ENCODE measurements at regions not wholly inside any gene's neighbourhood (a gene's known extent, or its start where the extent isn't known, plus 50 kb on each side); places are given as distances from the start of the nearest gene placed in this dataset.

DNA sequence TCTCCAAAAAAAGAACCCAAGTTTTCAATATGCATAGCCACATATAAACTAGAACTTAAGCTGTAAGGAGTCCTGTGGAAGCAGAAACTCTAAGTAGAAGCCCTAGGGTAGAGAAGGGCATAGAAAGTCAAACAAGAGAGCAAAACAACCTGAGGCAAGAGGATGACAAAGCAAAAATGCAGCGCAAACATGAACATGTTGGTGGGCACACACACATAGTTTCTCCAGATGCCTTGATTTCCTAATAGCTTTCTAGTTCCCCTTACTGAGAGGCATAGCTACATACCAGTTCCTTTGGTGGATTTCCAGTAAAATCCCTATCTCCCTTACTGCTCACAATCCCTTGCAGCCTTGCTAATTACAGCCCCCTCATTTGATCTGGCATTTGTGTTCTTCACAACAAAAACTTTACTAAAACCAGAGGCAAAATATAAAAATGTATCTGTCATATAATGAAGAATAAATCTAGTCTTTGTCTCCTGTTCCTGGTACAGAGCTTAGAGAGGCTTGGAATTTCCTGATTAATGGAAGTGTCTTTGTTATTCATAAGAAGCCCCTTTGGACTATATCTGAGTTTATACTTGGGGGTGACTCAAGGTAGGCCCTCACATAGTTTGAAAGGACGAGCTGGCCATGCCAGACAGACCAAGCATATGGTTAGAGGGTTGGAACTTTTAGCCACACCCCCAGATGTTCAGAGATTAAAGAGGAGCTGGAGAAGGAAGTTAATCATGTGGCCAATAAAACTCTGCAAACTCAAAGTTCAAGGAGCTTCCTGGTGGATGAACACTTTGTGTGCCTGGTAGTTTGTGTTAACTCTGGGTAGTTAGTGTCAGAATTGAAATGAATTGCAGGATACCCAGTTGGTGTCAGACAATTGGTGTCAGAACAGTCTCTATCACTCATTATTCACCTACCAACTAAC, 52.7 kb upstream of the ZCCHC13 start:
- no peak for DNase-seq
- peaks cover 0 to 8% (median 4%) of the 10 kb centered on the region in 3 donors for H3K27me3 Mint-ChIP-seq (ENCODE audit: low read depth in 3 of 3)
- peak overlapping the region in 2 of 6 donors; percentile 8 to 71 for H3K27ac Mint-ChIP-seq
- H3K36me3 Mint-ChIP-seq: no peaks in the 10 kb centered on the region
- peaks cover 0 to 5% of the 10 kb centered on the region in 2 donors for H3K4me1 Mint-ChIP-seq
- no peak overlapping the region for H3K4me3 Mint-ChIP-seq
- H3K9me3 Mint-ChIP-seq: no peaks in the 10 kb centered on the region

DNA sequence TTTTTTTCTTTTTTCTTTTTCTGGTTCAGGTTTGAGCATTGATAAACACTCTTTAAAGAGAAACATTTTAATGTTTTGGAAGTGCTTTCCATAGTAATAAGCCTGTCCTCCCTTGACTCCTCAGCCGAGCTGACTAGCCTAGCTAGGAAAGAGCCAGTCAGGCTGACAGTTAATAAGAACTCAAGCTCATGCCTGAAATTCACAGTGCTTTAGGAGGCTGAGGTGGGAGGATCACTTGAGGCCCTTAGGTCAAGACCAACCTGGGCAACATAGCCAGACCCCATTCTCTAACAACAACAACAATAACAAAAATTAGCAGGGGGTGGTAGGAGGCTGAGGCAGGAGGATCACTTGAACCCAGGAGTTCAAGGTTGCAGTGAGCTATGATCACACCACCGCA, 53.4 kb upstream of the ZCCHC13 start:
- Mint-ChIP-seq H3K4me3 (no peak overlapping the region), H3K27ac (peak overlapping the region in 1 of 6 donors; percentile 1), H3K9me3 (no peaks in the 10 kb centered on the region)

DNA sequence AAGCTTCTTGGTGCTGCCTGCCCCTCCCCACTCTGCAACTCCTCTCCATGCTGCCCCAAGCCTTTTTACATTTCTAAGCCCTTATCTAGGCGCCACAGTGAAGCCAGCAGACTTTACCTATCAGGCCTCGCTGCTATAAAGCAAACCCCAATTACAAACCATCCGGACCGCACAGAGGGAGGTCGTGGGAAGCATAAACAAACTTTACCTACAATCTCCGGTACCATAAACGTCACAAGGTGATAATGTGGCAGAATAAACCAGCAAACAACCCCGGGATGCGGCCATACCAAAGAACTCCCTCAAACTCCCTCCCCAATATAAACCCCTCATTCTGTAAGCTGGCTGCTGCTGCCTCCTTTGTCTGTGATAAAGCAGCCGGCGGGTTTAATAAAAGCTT, 54.0 kb upstream of the ZCCHC13 start:
- Mint-ChIP-seq H3K4me1 (peaks cover 0 to 5% of the 10 kb centered on the region in 2 donors), H3K9me3 (no peaks in the 10 kb centered on the region), H3K27me3 (ENCODE audit: low read depth in 3 of 3) (peaks cover 0 to 8% (median 4%) of the 10 kb centered on the region in 3 donors), H3K27ac (peak overlapping the region in 1 of 6 donors; percentile 32), H3K4me3 (no peak overlapping the region), H3K36me3 (no peaks in the 10 kb centered on the region)
- no peak for DNase-seq

More for the DNA sequence above, 53.4 kb upstream of the ZCCHC13 start:
- DNase-seq: no peak
- Mint-ChIP-seq H3K27me3 (ENCODE audit: low read depth in 3 of 3) (peaks cover 0 to 8% (median 4%) of the 10 kb centered on the region in 3 donors), H3K36me3 (no peaks in the 10 kb centered on the region), H3K4me1 (peaks cover 0 to 5% of the 10 kb centered on the region in 2 donors)

DNA sequence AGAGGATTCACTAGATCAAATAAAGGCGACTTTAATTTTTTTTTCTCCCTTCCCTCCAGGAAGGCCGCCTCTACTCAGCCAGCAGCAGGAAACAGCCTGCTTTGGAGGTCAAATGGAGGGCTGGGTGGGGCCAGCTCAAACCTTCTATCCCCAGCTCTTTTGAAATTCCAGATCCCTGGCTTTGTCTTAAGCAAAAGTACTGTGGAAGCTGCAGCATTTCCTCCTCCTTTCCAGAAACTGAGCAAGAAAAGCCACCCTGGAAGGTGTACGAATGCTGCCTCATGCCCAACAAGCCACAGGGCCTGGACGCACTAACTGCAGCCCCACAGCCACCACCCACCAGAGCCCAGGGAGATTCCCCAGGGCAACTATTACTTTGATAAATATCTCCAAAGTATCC, 55.1 kb upstream of the ZCCHC13 start:
- Mint-ChIP-seq H3K9me3 (no peaks in the 10 kb centered on the region), H3K27ac (no peak overlapping the region), H3K36me3 (no peaks in the 10 kb centered on the region), H3K4me1 (peaks cover 0 to 5% of the 10 kb centered on the region in 2 donors), H3K4me3 (no peak overlapping the region), H3K27me3 (ENCODE audit: low read depth in 3 of 3) (peaks cover 0 to 11% (median 4%) of the 10 kb centered on the region in 3 donors)
- DNase-seq: no peak

DNA sequence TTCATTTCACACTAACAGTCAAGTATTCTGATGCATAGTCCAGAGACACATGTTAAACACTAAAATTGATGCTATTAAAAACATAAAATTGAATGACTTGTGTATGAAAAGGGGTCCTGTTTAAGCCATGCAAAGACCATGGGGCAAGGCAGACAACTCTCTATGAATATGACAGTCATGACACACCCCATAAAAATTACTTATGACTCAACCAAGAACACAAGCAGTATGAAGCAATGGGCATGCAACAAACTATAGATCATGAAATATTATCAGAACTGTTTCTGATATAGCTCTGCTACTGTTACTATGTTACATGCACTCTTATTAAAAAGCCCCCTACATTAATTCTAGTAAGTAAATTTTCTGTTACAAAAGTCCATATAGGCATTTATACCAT, 57.5 kb upstream of the ZCCHC13 start:
- DNase-seq: no peak
- H3K27me3 Mint-ChIP-seq (ENCODE audit: low read depth in 3 of 3): peaks cover 0 to 11% (median 4%) of the 10 kb centered on the region in 3 donors
- no peaks in the 10 kb centered on the region for H3K9me3 Mint-ChIP-seq
- H3K27ac Mint-ChIP-seq: no peak overlapping the region
- H3K4me3 Mint-ChIP-seq: no peak overlapping the region
- no peaks in the 10 kb centered on the region for H3K36me3 Mint-ChIP-seq
- peaks cover 4 to 5% of the 10 kb centered on the region in 2 donors for H3K4me1 Mint-ChIP-seq

DNA sequence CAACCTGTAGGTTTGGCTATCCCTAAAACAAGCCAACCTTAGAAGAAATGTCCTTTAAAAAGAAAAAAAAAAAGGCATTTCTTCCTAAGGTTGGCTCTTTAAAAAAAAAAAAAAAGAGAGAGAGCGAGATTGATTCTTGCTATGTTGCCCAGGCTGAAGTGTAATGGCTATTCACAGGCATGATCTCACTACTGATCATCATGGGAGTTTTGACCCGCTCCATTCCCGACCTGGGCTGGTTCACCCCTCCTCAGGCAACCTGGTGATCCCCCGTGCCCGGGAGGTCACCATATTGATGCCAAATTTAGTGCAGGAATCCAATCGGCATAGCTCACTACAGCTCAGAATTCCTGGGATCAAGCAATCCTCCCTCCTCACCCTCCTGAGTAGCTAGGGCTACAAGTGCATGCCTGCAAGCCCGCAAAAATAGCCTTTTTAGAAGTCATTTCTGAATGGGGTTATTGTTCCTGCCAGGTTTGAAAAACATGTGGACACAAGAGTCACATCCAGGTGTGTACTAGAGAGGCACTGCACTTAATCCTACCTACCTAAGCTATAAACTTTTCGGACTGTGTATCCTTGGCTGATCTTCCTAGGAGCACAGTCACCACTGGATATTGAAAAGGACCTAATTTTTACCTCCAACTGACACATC, 61.4 kb upstream of the ZCCHC13 start:
- DNase-seq: no peak
- peaks cover 0 to 4% of the 10 kb centered on the region in 2 donors for H3K4me1 Mint-ChIP-seq
- no peaks in the 10 kb centered on the region for H3K36me3 Mint-ChIP-seq
- peaks cover 2% of the 10 kb centered on the region in 3 donors for H3K27me3 Mint-ChIP-seq (ENCODE audit: low read depth in 3 of 3)
- H3K4me3 Mint-ChIP-seq: no peak overlapping the region
- no peak overlapping the region for H3K27ac Mint-ChIP-seq
- H3K9me3 Mint-ChIP-seq: no peaks in the 10 kb centered on the region

DNA sequence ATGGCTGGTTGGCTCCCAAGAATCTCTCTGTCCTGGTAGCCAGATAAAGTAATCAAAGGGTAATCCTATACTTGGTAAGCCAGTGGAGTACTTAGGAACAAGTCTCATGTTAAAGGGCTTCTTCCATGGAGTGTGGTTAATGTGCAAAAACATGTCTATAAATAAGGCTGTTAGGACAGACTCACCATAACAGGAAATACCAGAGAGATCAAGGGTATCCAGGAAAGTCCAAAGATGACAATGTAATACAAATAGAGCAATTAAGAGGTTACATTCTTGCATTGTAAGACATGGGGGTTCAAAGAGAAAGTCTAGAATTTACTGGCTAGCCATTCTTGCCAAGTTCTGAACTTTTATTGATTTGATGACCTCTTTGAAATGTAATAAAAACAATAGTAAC, 61.9 kb upstream of the ZCCHC13 start:
- Mint-ChIP-seq H3K27me3 (ENCODE audit: low read depth in 3 of 3) (peaks cover 2 to 3% (median 2%) of the 10 kb centered on the region in 3 donors), H3K4me3 (no peak overlapping the region), H3K36me3 (no peaks in the 10 kb centered on the region), H3K27ac (peak overlapping the region in 1 of 6 donors; percentile 37), H3K9me3 (no peaks in the 10 kb centered on the region), H3K4me1 (peaks cover 0 to 4% of the 10 kb centered on the region in 2 donors)
- no peak for DNase-seq

DNA sequence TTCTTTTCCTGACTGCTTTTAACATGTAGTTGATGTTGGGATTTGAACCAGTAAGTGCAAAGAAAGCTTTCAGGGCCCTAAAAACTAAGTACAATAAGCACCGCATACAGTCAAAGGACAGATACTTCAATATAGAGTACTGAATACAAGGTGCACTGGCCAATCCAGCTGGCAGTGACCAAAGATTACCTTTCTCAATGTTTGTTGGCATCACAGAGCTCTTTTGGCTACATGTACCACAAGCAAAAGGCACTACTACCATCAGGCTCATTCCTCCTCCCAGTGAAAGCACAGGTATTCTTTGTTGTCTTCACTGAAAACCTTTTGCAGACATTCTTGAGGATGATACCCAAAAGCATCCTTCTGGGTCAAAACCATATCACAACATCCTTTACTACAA, 65.2 kb upstream of the ZCCHC13 start:
- H3K4me1 Mint-ChIP-seq: peaks cover 0 to 4% of the 10 kb centered on the region in 2 donors
- no peak for DNase-seq
- H3K27me3 Mint-ChIP-seq (ENCODE audit: low read depth in 3 of 3): peaks cover 2 to 6% (median 2%) of the 10 kb centered on the region in 3 donors
- no peaks in the 10 kb centered on the region for H3K9me3 Mint-ChIP-seq
- H3K4me3 Mint-ChIP-seq: no peak overlapping the region
- H3K36me3 Mint-ChIP-seq: no peaks in the 10 kb centered on the region
- no peak overlapping the region for H3K27ac Mint-ChIP-seq

DNA sequence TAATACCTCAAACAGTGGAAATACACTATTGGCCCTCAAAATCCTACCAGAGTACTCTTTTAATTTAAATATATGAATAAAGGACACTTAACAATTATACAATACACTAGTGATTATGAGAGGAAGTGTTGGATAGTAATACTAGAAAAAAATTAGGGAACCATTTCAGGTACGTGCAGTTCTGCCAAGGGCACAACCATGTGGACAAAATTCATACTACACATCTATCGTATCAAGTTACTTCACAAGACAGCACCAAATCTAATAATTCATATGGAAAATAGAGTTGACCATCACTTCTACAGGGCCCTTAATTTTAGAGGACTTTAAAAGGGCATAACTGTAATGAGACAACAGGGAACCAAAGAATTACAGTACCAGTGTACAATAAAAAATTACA, 69.2 kb upstream of the ZCCHC13 start:
- no peak for DNase-seq
- no peak overlapping the region for H3K4me3 Mint-ChIP-seq
- no peaks in the 10 kb centered on the region for H3K4me1 Mint-ChIP-seq
- peaks cover 0 to 6% (median 2%) of the 10 kb centered on the region in 3 donors for H3K27me3 Mint-ChIP-seq (ENCODE audit: low read depth in 3 of 3)
- no peak overlapping the region for H3K27ac Mint-ChIP-seq
- H3K36me3 Mint-ChIP-seq: no peaks in the 10 kb centered on the region
- H3K9me3 Mint-ChIP-seq: no peaks in the 10 kb centered on the region

DNA sequence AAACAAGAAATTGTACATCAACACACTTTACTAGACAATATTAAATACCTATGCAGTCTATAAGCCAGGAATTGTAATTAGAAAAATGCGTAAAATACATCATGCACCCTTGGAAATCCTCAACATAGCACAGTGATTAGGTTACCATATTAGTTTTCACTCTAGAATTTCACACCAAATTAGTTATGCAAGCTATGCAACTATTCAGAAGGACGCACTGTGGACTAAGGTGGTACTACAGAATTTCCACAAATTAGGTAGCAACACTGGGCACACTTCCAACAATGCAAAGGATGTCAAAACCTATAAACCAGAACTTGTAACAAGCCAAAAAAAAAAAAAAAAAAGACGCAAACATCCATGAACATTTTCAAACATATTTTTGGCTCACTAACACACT, 71.1 kb upstream of the ZCCHC13 start:
- no peak overlapping the region for H3K4me3 Mint-ChIP-seq
- no peaks in the 10 kb centered on the region for H3K36me3 Mint-ChIP-seq
- H3K27ac Mint-ChIP-seq: no peak overlapping the region
- peaks cover 0 to 6% (median 2%) of the 10 kb centered on the region in 3 donors for H3K27me3 Mint-ChIP-seq (ENCODE audit: low read depth in 3 of 3)
- DNase-seq: no peak
- no peaks in the 10 kb centered on the region for H3K4me1 Mint-ChIP-seq
- H3K9me3 Mint-ChIP-seq: no peaks in the 10 kb centered on the region

DNA sequence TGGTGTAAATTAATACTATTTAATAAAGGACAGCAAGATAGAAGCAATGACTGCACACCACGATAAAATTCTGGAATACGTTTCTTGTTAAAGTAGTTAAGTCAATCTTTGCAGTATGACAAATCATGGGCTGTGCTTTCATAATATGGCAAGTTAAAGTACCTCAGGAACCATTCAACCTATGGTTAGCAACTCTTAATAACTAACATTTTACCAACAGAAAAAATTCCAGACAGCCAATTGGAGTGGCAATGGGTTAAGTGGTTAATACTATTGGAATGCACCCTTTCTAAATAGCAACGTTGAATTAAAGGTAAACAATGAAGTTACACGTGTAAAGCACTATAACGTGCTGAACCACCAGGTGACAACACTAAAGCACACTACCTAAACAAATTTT, 72.4 kb upstream of the ZCCHC13 start:
- Mint-ChIP-seq H3K9me3 (no peaks in the 10 kb centered on the region), H3K36me3 (no peaks in the 10 kb centered on the region), H3K4me1 (no peaks in the 10 kb centered on the region), H3K27ac (no peak overlapping the region), H3K4me3 (no peak overlapping the region), H3K27me3 (ENCODE audit: low read depth in 3 of 3) (peaks cover 0 to 5% (median 2%) of the 10 kb centered on the region in 3 donors)
- DNase-seq: no peak

DNA sequence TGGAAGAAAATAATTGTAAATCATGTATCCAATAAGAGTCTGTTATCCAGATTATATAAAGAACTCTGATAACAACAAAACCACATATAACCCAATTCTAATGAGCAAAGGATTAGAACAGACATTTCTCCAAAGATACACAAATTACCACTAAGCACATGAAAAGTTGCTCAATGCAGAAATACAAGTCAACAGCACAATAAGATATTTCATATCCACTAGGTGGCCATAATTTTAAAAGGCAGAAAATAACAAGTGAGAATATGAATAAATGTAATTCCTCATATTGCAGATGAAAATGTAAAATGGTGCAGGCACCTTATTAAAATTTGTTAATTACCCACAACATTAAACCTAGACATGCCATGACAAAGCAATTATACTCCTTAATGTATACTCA, 73.9 kb upstream of the ZCCHC13 start:
- H3K4me3 Mint-ChIP-seq: no peak overlapping the region

DNA sequence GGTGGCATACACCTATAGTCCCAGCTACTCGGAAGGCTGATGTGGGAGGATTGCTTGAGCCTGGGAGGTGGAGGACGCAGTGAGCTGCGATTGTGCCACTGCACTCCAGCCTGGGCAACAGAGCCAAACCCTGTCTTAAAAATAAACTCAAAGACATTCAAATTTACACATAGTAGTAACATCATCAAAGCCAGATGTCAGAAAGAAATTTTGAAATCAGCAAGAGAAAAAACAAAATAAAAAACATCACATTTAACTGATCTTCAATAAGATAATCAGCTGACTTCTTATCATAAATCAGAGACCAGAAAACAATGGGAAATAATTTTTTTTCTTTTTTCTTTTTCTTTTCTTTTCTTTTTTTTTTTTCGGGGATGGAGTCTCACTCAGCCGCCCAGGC, 78.9 kb upstream of the ZCCHC13 start:
- Mint-ChIP-seq H3K9me3 (peaks cover 0 to 3% (median 0%) of the 10 kb centered on the region in 6 donors), H3K4me1 (peaks cover 3 to 9% of the 10 kb centered on the region in 2 donors), H3K27ac (no peak overlapping the region), H3K36me3 (peaks cover 0 to 8% (median 0%) of the 10 kb centered on the region in 3 donors), H3K4me3 (no peak overlapping the region), H3K27me3 (ENCODE audit: low read depth in 3 of 3) (peaks cover 0 to 3% (median 2%) of the 10 kb centered on the region in 3 donors)
- DNase-seq: no peak

More for the DNA sequence above, 73.9 kb upstream of the ZCCHC13 start:
- peaks cover 0 to 4% (median 0%) of the 10 kb centered on the region in 3 donors for H3K36me3 Mint-ChIP-seq
- no peaks in the 10 kb centered on the region for H3K9me3 Mint-ChIP-seq
- DNase-seq: no peak
- peaks cover 0 to 3% (median 2%) of the 10 kb centered on the region in 3 donors for H3K27me3 Mint-ChIP-seq (ENCODE audit: low read depth in 3 of 3)
- H3K27ac Mint-ChIP-seq: no peak overlapping the region
- no peaks in the 10 kb centered on the region for H3K4me1 Mint-ChIP-seq

DNA sequence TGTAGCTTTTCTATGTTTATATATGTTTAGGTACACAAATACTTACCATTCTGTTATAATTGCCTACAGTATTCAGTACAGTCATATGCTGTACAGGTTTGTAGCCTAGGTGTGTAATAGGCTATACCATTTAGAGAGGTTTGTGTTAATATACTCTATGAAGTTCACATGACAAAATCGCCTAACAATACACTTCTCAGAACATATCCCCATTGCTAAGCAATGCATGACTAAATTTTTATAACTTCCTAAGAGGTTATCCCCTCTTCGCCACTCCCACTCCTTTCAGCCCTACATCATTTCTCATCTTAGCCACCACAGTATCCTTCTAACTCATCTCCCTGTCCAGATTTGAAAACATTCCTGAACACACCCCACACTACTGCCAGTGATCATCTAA, 83.7 kb upstream of the ZCCHC13 start:
- Mint-ChIP-seq H3K4me3 (no peak overlapping the region), H3K36me3 (peaks cover 3 to 9% (median 9%) of the 10 kb centered on the region in 3 donors), H3K27ac (no peak overlapping the region), H3K9me3 (peaks cover 0 to 3% (median 0%) of the 10 kb centered on the region in 6 donors), H3K4me1 (peaks cover 3 to 9% of the 10 kb centered on the region in 2 donors), H3K27me3 (ENCODE audit: low read depth in 3 of 3) (peaks cover 0 to 4% (median 1%) of the 10 kb centered on the region in 3 donors)
- no peak for DNase-seq
